SK-N-SH (cell line): ENCODE measurements at regions not wholly inside any gene's neighbourhood (a gene's known extent, or its start where the extent isn't known, plus 50 kb on each side); places are given as distances from the start of the nearest gene placed in this dataset.

ENCODE experiments used
- CTCF ChIA-PET: fragments of 300-600, 350-600 bp; formaldehyde crosslinking; extraction: SDS; loops from one replicate; lab custom pipeline; 2021; lab: Yijun Ruan, JAX
- POLR2A ChIA-PET: fragments of 350-600 bp; sonication (Branson Sonifier 250); formaldehyde crosslinking; extraction: SDS; loops from one replicate; lab custom pipeline; 2020; ENCODE audit warnings: antibody characterized with exemption, inconsistent platforms; lab: Yijun Ruan, JAX
- DNase-seq: peaks from one replicate; pipeline ENCODE4 v3.0.0; 2012
- H2AFZ ChIP-seq: fragments of 200-600 bp; sonication (generic); 2 replicates; pipeline ENCODE4 v1.8.1; 2016; ENCODE audit warnings: antibody characterized with exemption, mild to moderate bottlenecking, low read depth
- H3F3A ChIP-seq: fragments of 200-600 bp; sonication (generic); replicated peaks from 2 replicates; pipeline ENCODE3; 2016; ENCODE audit warnings: antibody characterized with exemption, mild to moderate bottlenecking; ENCODE audit not compliant: insufficient read depth
- H3K27ac ChIP-seq, 2 experiments: fragments of 200-500 bp in 1 of 2; fragments of 200-600 bp in 1 of 2; sonication (Bioruptor generic) in 1 of 2; sonication (generic), shearing (Covaris generic) in 1 of 2; 2 replicates each; pipeline versions ENCODE4 v1.5.1 to v1.6.1; 2014 to 2016; ENCODE audit warnings: low read depth in 2 of 2, inconsistent platforms in 1 of 2, low read length in 1 of 2, mild to moderate bottlenecking in 1 of 2, mixed read lengths in 1 of 2
- H3K27me3 ChIP-seq: fragments of 200-600 bp; sonication (generic), shearing (Covaris generic); 2 replicates; pipeline ENCODE4 v1.6.1; 2016; ENCODE audit warnings: mixed run types; ENCODE audit not compliant: insufficient read depth
- H3K36me3 ChIP-seq, 2 experiments: fragments of 200-500 bp in 1 of 2; fragments of 200-600 bp in 1 of 2; sonication (Bioruptor generic) in 1 of 2; sonication (generic) in 1 of 2; replicated peaks in 1 of 2; 2 replicates each; pipeline versions ENCODE3 to v1.5.1; 2014 to 2016; ENCODE audit warnings: low read length in 1 of 2, mild to moderate bottlenecking in 1 of 2; ENCODE audit not compliant: insufficient read depth in 2 of 2, control insufficient read depth in 1 of 2
- H3K4me1 ChIP-seq, 2 experiments: fragments of 200-500 bp in 1 of 2; fragments of 200-600 bp in 1 of 2; sonication (Bioruptor generic) in 1 of 2; sonication (generic), shearing (Covaris generic) in 1 of 2; 2 replicates each; pipeline versions ENCODE4 v1.5.1 to v1.6.1; 2014 to 2016; ENCODE audit warnings: low read depth in 1 of 2, low read length in 1 of 2, mixed run types in 1 of 2; ENCODE audit not compliant: insufficient read depth in 2 of 2, control insufficient read depth in 1 of 2
- H3K4me2 ChIP-seq: fragments of 200-600 bp; sonication (generic), shearing (Covaris generic); 2 replicates; pipeline ENCODE4 v1.6.1; 2017; ENCODE audit warnings: mixed run types
- H3K4me3 ChIP-seq, 2 experiments: fragments of 200-500 bp in 1 of 2; fragments of 200-600 bp in 1 of 2; sonication (Bioruptor generic) in 1 of 2; sonication (generic), shearing (Covaris generic) in 1 of 2; 2 replicates each; pipeline versions ENCODE4 v1.5.1 to v1.8.1; 2014 to 2016; ENCODE audit warnings: low read depth in 2 of 2, inconsistent platforms in 1 of 2, low read length in 1 of 2, mild to moderate bottlenecking in 1 of 2, mixed read lengths in 1 of 2, moderate library complexity in 1 of 2
- H3K79me2 ChIP-seq: fragments of 200-600 bp; sonication (generic); 2 replicates; pipeline ENCODE4 v1.8.1; 2017; ENCODE audit warnings: mild to moderate bottlenecking; ENCODE audit not compliant: insufficient read depth
- H3K9ac ChIP-seq: fragments of 200-600 bp; sonication (generic); 2 replicates; pipeline ENCODE4 v1.6.1; 2017; ENCODE audit warnings: mixed run types
- H3K9me2 ChIP-seq: fragments of 200-600 bp; sonication (generic); 2 replicates; pipeline ENCODE4 v1.6.1; 2017; ENCODE audit warnings: mixed run types
- H3K9me3 ChIP-seq: fragments of 200-600 bp; sonication (generic); 2 replicates; pipeline ENCODE4 v1.6.1; 2017; ENCODE audit warnings: mixed run types, mild to moderate bottlenecking, moderate library complexity
- H4K20me1 ChIP-seq: fragments of 200-600 bp; sonication (generic); 2 replicates; pipeline ENCODE4 v1.6.1; 2017; ENCODE audit warnings: mild to moderate bottlenecking, mixed run types; ENCODE audit not compliant: insufficient read depth
- ELF1 ChIP-seq: IDR thresholded peaks from 2 replicates; pipeline ENCODE4 v1.4.0; 2012
- EZH2phosphoT487 ChIP-seq: fragments of 200-600 bp; sonication (generic); IDR thresholded peaks from 2 replicates; pipeline ENCODE4 v1.6.1; 2017; ENCODE audit warnings: low read depth, mixed run types, mild to moderate bottlenecking, antibody characterized with exemption, moderate library complexity, borderline replicate concordance
- FOSL2 ChIP-seq: IDR thresholded peaks from 2 replicates; pipeline ENCODE4 v1.4.0; 2012; ENCODE audit warnings: low read depth, mild to moderate bottlenecking, moderate library complexity, borderline replicate concordance
- FOXJ3 ChIP-seq: sonication (generic); formaldehyde crosslinking; IDR thresholded peaks from 2 replicates; pipeline ENCODE4 v1.5.1; 2020; ENCODE audit warnings: mild to moderate bottlenecking, missing genetic modification reagents
- GABPA ChIP-seq: IDR thresholded peaks from 2 replicates; pipeline ENCODE4 v1.4.0; 2012; ENCODE audit warnings: low read depth, mild to moderate bottlenecking
- GATA2 ChIP-seq: sonication (generic); formaldehyde crosslinking; IDR thresholded peaks from 2 replicates; pipeline ENCODE4 v1.5.0; 2020; ENCODE audit warnings: mild to moderate bottlenecking, missing genetic modification reagents
- IRF3 ChIP-seq: fragments of 150-350 bp; IDR thresholded peaks from 2 replicates; pipeline ENCODE4 v1.6.1; 2016; ENCODE audit warnings: mild to moderate bottlenecking, low read depth, low read length
- JUND ChIP-seq: IDR thresholded peaks from 2 replicates; pipeline ENCODE4 v1.4.0; 2012
- MAX ChIP-seq: IDR thresholded peaks from 2 replicates; pipeline ENCODE4 v1.4.0; 2012; ENCODE audit warnings: low read depth
- NFIC ChIP-seq: IDR thresholded peaks from 2 replicates; pipeline ENCODE4 v1.4.0; 2012; ENCODE audit warnings: borderline replicate concordance
- POLR2AphosphoS5 ChIP-seq: IDR thresholded peaks from 2 replicates; pipeline ENCODE4 v1.6.1; 2012; ENCODE audit warnings: low read depth, low read length
- RFX5 ChIP-seq: IDR thresholded peaks from 2 replicates; pipeline ENCODE4 v1.6.1; 2012; ENCODE audit warnings: mild to moderate bottlenecking, improper control_type of control experiment, low read length
- RXRA ChIP-seq: IDR thresholded peaks from 2 replicates; pipeline ENCODE4 v1.4.0; 2012; ENCODE audit warnings: low read depth, mild to moderate bottlenecking, borderline replicate concordance
- SMC3 ChIP-seq: IDR thresholded peaks from 2 replicates; pipeline ENCODE4 v1.6.1; 2012; ENCODE audit warnings: low read depth, low read length, improper control_type of control experiment
- TCF12 ChIP-seq: IDR thresholded peaks from 2 replicates; pipeline ENCODE4 v1.4.0; 2012
- USF1 ChIP-seq: IDR thresholded peaks from 2 replicates; pipeline ENCODE4 v1.4.0; 2012; ENCODE audit warnings: low read depth, borderline replicate concordance
- USF2 ChIP-seq: fragments of 150-350 bp; IDR thresholded peaks from 2 replicates; pipeline ENCODE4 v1.6.1; 2017; ENCODE audit warnings: antibody characterized with exemption, low read length, low read depth, borderline replicate concordance
- YY1 ChIP-seq: IDR thresholded peaks from 2 replicates; pipeline ENCODE4 v1.4.0; 2012; ENCODE audit warnings: low read depth, mild to moderate bottlenecking
- ZBTB33 ChIP-seq: IDR thresholded peaks from 2 replicates; pipeline ENCODE4 v1.4.0; 2012; ENCODE audit warnings: low read depth, borderline replicate concordance

GRCh38 chr2:85949280-85949679 lies 60.5 kb upstream of the ST3GAL5 start (continued):
- TF ChIP-seq IRF3, result no peak
- no peak for TF ChIP-seq USF2
- TF ChIP-seq POLR2AphosphoS5, result no peak
- TF ChIP-seq RFX5, result no peak
- TF ChIP-seq FOSL2, result no peak
- no peak for TF ChIP-seq USF1

GRCh38 chr2:85947593-85947992 lies 58.8 kb upstream of the ST3GAL5 start:
- ChIA-PET POLR2A (no interaction called here), CTCF (no interaction called here)
- no peaks in the 10 kb centered on the region for H3K27me3 ChIP-seq
- no peaks in the 10 kb centered on the region for H3F3A ChIP-seq
- no peak for DNase-seq
- no peak overlapping the region for H3K27ac ChIP-seq
- no peaks in the 10 kb centered on the region for H3K4me1 ChIP-seq
- H3K9me2 ChIP-seq, result no peaks in the 10 kb centered on the region
- TF ChIP-seq TCF12 (no peak), RFX5 (no peak), FOXJ3 (CRISPR knock-in tag) (no peak), GABPA (no peak), IRF3 (no peak), SMC3 (no peak), ELF1 (no peak), USF1 (no peak), EZH2phosphoT487 (no peak), ZBTB33 (no peak), NFIC (no peak), GATA2 (CRISPR knock-in tag) (no peak), JUND (no peak), YY1 (no peak), FOSL2 (no peak), RXRA (no peak), MAX (no peak)
- no peak overlapping the region for H3K4me3 ChIP-seq
- H4K20me1 ChIP-seq, result no peaks in the 10 kb centered on the region
- no peak overlapping the region for H3K9ac ChIP-seq
- no peaks in the 10 kb centered on the region for H3K79me2 ChIP-seq
- no peak overlapping the region for H2AFZ ChIP-seq
- peaks cover 13% of the 10 kb centered on the region; the same call in 1 of the 2 replicates for H3K9me3 ChIP-seq
- H3K4me2 ChIP-seq, result no peak overlapping the region
- no peaks in the 10 kb centered on the region for H3K36me3 ChIP-seq
